ENCODE measurements at regions not wholly inside any gene's neighbourhood (a gene's known extent, or its start where the extent isn't known, plus 50 kb on each side); places are given as distances from the start of the nearest gene placed in this dataset.

GRCh38 chr2:189285962-189286645 is 106.5 kb upstream of the COL5A2 start:
- no peak overlapping the region for H3K9ac ChIP-seq (ENCODE audit: low read depth in 1 of 2, low read length in 2 of 2)
- no peaks in the 10 kb centered on the region for H3K36me3 ChIP-seq (ENCODE audit: control insufficient read depth in 4 of 4, insufficient read depth in 3 of 4, low read depth in 1 of 4, low read length in 3 of 4)
- DNase-seq (ENCODE audit: low spot score), result no peak
- no peak overlapping the region for H3K27ac ChIP-seq (ENCODE audit: low read depth in 1 of 2, low read length in 2 of 2)
- no peaks in the 10 kb centered on the region for H3K4me1 ChIP-seq (ENCODE audit: control insufficient read depth in 4 of 4, insufficient read depth in 4 of 4, low read length in 3 of 4)
- 87% methylated on average over 3 of the region's 3 CpGs for WGBS
- TF ChIP-seq ATF3 (IDR thresholded peaks at IDR 0.05) (no peak), GABPA (IDR thresholded peaks at IDR 0.05 in 1 of 2, conservative IDR thresholded peaks at IDR 0.05 in 1 of 2) (no peak), HNF4G (IDR thresholded peaks at IDR 0.05) (no peak)
- no peak overlapping the region for H3K4me3 ChIP-seq (ENCODE audit: low read depth in 1 of 3, low read length in 3 of 3)
- H3K9me3 ChIP-seq (ENCODE audit: control insufficient read depth in 4 of 4, low read length in 3 of 4), result no peaks in the 10 kb centered on the region
- no peaks in the 10 kb centered on the region for H3K27me3 ChIP-seq (ENCODE audit: control insufficient read depth in 4 of 4, insufficient read depth in 4 of 4, low read length in 3 of 4)

GRCh38 chr2:189287363-189287762 is 107.8 kb upstream of the COL5A2 start:
- H3K9ac ChIP-seq (ENCODE audit: low read depth in 1 of 2, low read length in 2 of 2), result no peak overlapping the region
- H3K36me3 ChIP-seq (ENCODE audit: control insufficient read depth in 4 of 4, insufficient read depth in 3 of 4, low read depth in 1 of 4, low read length in 3 of 4), result no peaks in the 10 kb centered on the region
- no peaks in the 10 kb centered on the region for H3K9me3 ChIP-seq (ENCODE audit: control insufficient read depth in 4 of 4, low read length in 3 of 4)
- no peak overlapping the region for H3K4me3 ChIP-seq (ENCODE audit: low read depth in 1 of 3, low read length in 3 of 3)
- DNase-seq (ENCODE audit: low spot score), result no peak
- H3K4me1 ChIP-seq (ENCODE audit: control insufficient read depth in 4 of 4, insufficient read depth in 4 of 4, low read length in 3 of 4), result no peaks in the 10 kb centered on the region
- H3K27ac ChIP-seq (ENCODE audit: low read depth in 1 of 2, low read length in 2 of 2), result no peak overlapping the region
- no peaks in the 10 kb centered on the region for H3K27me3 ChIP-seq (ENCODE audit: control insufficient read depth in 4 of 4, insufficient read depth in 4 of 4, low read length in 3 of 4)
- TF ChIP-seq FOXA2 (IDR thresholded peaks at IDR 0.05), result no peak
- no peak for TF ChIP-seq RAD21 (IDR thresholded peaks at IDR 0.05)
- TF ChIP-seq CTCF (IDR thresholded peaks at IDR 0.05; ENCODE audit: low read depth, low read length, missing input control), result no peak
- TF ChIP-seq HNF4A (conservative IDR thresholded peaks at IDR 0.05), result no peak
- TF ChIP-seq JUND (IDR thresholded peaks at IDR 0.05), result no peak
- TF ChIP-seq NR2F2 (IDR thresholded peaks at IDR 0.05), result no peak
- TF ChIP-seq GABPA (IDR thresholded peaks at IDR 0.05 in 1 of 2, conservative IDR thresholded peaks at IDR 0.05 in 1 of 2), result no peak
- TF ChIP-seq SP1 (IDR thresholded peaks at IDR 0.05), result no peak
- TF ChIP-seq RXRA (IDR thresholded peaks at IDR 0.05), result no peak
- no peak for TF ChIP-seq TAF1 (conservative IDR thresholded peaks at IDR 0.05)
- TF ChIP-seq YY1 (IDR thresholded peaks at IDR 0.05), result no peak
- TF ChIP-seq REST (IDR thresholded peaks at IDR 0.05), result no peak
- TF ChIP-seq MAX (IDR thresholded peaks at IDR 0.05), result no peak
- 69% methylated on average over 1 of the region's 1 CpG for WGBS

Data from liver (tissue), 8 donors.